ENCODE measurements at regions not wholly inside any gene's neighbourhood (a gene's known extent, or its start where the extent isn't known, plus 50 kb on each side); places are given as distances from the start of the nearest gene placed in this dataset.
A peak's percentile ranks its signal among the peaks of the same experiment; 100 is the strongest.

DNA sequence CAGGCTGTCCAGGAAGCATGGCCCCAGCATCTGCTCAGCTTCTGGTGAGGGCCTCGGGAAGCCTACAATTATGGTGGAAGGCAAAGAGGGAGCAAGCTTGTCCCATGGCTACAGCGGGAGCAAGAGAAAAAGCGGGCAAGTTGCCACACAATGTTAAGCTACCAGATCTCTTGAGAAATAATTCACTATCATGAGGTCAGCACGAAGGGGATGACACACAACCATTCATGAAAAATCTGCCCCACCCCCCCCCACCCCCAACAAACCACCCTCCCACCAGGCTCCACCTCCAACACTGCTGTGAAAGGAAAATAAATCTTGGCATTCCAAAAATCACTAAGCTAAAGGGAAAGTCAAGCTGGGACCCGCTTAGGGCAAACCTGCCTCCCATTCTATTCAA lies 545.8 kb upstream of the NRP1 start:
- H3K4me3 ChIP-seq (ENCODE audit: low read depth, low read length), result no peak overlapping the region
- Mint-ChIP-seq H3K36me3 (ENCODE audit: insufficient read depth, unreplicated experiment) (no peaks in the 10 kb centered on the region), H3K4me1 (ENCODE audit: low read depth, unreplicated experiment) (peaks cover 22% of the 10 kb centered on the region), H3K9me3 (ENCODE audit: unreplicated experiment) (peaks cover 19% of the 10 kb centered on the region), H3K27ac (ENCODE audit: unreplicated experiment) (no peak overlapping the region), H3K4me3 (ENCODE audit: unreplicated experiment) (no peak overlapping the region), H3K27me3 (ENCODE audit: insufficient read depth, unreplicated experiment) (no peaks in the 10 kb centered on the region)
- peaks cover 35% of the 10 kb centered on the region for H3K4me1 ChIP-seq
- intact Hi-C loops (cut with micrococcal nuclease; ENCODE audit: unreplicated experiment), result no loop called here
- BruUV-seq (replicated peaks), result no TSS peak
- POLR2A ChIA-PET, result no interaction called here
- CTCF ChIA-PET, result no interaction called here
- DNase-seq, result no peak
- no peak for TF ChIP-seq CTCF (IDR thresholded peaks at IDR 0.05; ENCODE audit: insufficient read depth in 1 of 2, low read depth in 1 of 2, low read length in 1 of 2, severe bottlenecking in 1 of 2, unreplicated experiment in 1 of 2)
- no peaks in the 10 kb centered on the region for H3K36me3 ChIP-seq (ENCODE audit: control insufficient read depth, insufficient read depth, low read length)
- H3K27me3 ChIP-seq (replicated peaks; ENCODE audit: control insufficient read depth, insufficient read depth, low read length), result no peaks in the 10 kb centered on the region
- H3K9me3 ChIP-seq, result no peaks in the 10 kb centered on the region

GRCh38 chr10:33878238-33878786 lies 543.8 kb upstream of the NRP1 start:
- no peaks in the 10 kb centered on the region for H3K36me3 Mint-ChIP-seq (ENCODE audit: insufficient read depth, unreplicated experiment)
- peaks cover 24% of the 10 kb centered on the region for H3K4me1 ChIP-seq
- DNase-seq, result no peak
- no peak overlapping the region for H3K27ac Mint-ChIP-seq (ENCODE audit: unreplicated experiment)
- H3K9me3 Mint-ChIP-seq (ENCODE audit: unreplicated experiment), result peaks cover 19% of the 10 kb centered on the region
- TF ChIP-seq CTCF (IDR thresholded peaks at IDR 0.05; ENCODE audit: insufficient read depth in 1 of 2, low read depth in 1 of 2, low read length in 1 of 2, severe bottlenecking in 1 of 2, unreplicated experiment in 1 of 2), result no peak
- H3K9me3 ChIP-seq, result no peaks in the 10 kb centered on the region
- H3K27me3 ChIP-seq (replicated peaks; ENCODE audit: control insufficient read depth, insufficient read depth, low read length), result no peaks in the 10 kb centered on the region
- H3K4me3 Mint-ChIP-seq (ENCODE audit: unreplicated experiment), result no peak overlapping the region
- CTCF ChIA-PET, result no interaction called here
- H3K4me1 Mint-ChIP-seq (ENCODE audit: low read depth, unreplicated experiment), result peaks cover 22% of the 10 kb centered on the region
- H3K27me3 Mint-ChIP-seq (ENCODE audit: insufficient read depth, unreplicated experiment), result no peaks in the 10 kb centered on the region
- intact Hi-C loops (cut with micrococcal nuclease; ENCODE audit: unreplicated experiment), result loop anchor here (10.0 kb wide), 1 partner anchor 374 kb away; no protein-coding TSS in a partner anchor
- no TSS peak for BruUV-seq (replicated peaks)
- no peak overlapping the region for H3K4me3 ChIP-seq (ENCODE audit: low read depth, low read length)
- no peaks in the 10 kb centered on the region for H3K36me3 ChIP-seq (ENCODE audit: control insufficient read depth, insufficient read depth, low read length)
- POLR2A ChIA-PET, result no interaction called here

DNA sequence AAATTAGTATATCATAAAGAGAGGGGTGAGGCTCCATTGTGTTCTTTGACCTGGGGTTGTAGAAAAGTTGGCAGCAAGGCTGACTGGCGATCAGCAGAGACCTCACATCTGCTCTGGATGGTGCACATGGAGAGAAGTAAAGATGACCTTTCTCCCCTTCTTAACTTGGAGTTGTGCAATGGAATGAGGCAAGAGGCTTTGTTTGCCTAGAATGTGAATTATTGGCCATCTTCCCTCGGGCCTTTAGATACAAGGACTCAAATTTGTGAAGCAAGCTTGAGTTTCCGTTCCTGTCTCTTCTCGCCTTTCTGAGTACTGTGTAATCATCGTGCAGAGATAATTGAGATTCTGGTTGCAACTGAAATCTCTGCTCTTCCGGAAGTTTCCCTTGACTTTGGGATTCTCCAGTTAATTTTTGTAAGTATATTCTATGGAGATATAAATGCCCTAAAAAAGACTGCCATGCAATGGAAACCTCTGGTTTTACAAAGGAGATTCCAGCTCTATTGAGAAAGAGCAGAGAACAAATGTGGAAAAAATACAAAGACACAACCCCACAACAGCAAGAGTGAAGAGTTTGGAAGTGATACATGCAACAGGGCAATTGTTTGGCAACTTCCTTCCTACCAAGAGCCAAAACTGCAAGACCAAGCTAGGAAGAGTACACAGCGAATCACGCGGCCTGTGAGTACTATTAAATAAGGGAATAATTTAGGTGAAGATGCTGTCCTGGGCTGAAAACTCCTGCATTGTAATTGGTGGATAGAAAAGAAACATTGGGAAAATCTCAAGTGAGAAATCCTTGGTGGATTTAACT lies 542.3 kb upstream of the NRP1 start:
- BruUV-seq (replicated peaks), result no TSS peak
- Histone ChIP-seq H3K27me3 (replicated peaks; ENCODE audit: control insufficient read depth, insufficient read depth, low read length) (no peaks in the 10 kb centered on the region), H3K4me3 (ENCODE audit: low read depth, low read length) (no peak overlapping the region), H3K4me1 (peaks cover 24% of the 10 kb centered on the region), H3K9me3 (no peaks in the 10 kb centered on the region), H3K36me3 (ENCODE audit: control insufficient read depth, insufficient read depth, low read length) (no peaks in the 10 kb centered on the region)
- H3K4me1 Mint-ChIP-seq (ENCODE audit: low read depth, unreplicated experiment), result peaks cover 22% of the 10 kb centered on the region
- DNase-seq, result peak; percentile 80 to 81
- no peak for TF ChIP-seq CTCF (IDR thresholded peaks at IDR 0.05; ENCODE audit: insufficient read depth in 1 of 2, low read depth in 1 of 2, low read length in 1 of 2, severe bottlenecking in 1 of 2, unreplicated experiment in 1 of 2)
- intact Hi-C loops (cut with micrococcal nuclease; ENCODE audit: unreplicated experiment), result loop anchor here (1.0 to 10.0 kb wide), 2 partner anchors 77 to 372 kb away; no protein-coding TSS in a partner anchor
- ChIA-PET POLR2A (no interaction called here), CTCF (interaction anchor here (0.6 kb wide), 1 partner anchor 208 kb away, joined by 3 read pairs; no protein-coding TSS in a partner anchor)
- peak overlapping the region; percentile 55 for H3K4me3 Mint-ChIP-seq (ENCODE audit: unreplicated experiment)
- H3K36me3 Mint-ChIP-seq (ENCODE audit: insufficient read depth, unreplicated experiment), result no peaks in the 10 kb centered on the region
- peak overlapping the region; percentile 86 for H3K27ac Mint-ChIP-seq (ENCODE audit: unreplicated experiment)
- H3K9me3 Mint-ChIP-seq (ENCODE audit: unreplicated experiment), result peaks cover 19% of the 10 kb centered on the region
- H3K27me3 Mint-ChIP-seq (ENCODE audit: insufficient read depth, unreplicated experiment), result no peaks in the 10 kb centered on the region

Measured in Caco-2 (cell line).